Progenitor cell of endocrine pancreas (in vitro differentiated cells): ENCODE measurements at regions not wholly inside any gene's neighbourhood (a gene's known extent, or its start where the extent isn't known, plus 50 kb on each side); places are given as distances from the start of the nearest gene placed in this dataset.

Experiments used
- DNase-seq: peaks from one replicate; pipeline ENCODE4 v3.0.0; 2021; ENCODE audit warnings: low spot score; ENCODE audit not compliant: unreplicated experiment
- H3K27ac Mint-ChIP-seq: 2 replicates; pipeline ENCODE4 v1.8.0; 2021; ENCODE audit warnings: mild to moderate bottlenecking, moderate library complexity, mixed read lengths
- H3K27me3 Mint-ChIP-seq: 2 replicates; pipeline ENCODE4 v1.8.0; 2021; ENCODE audit warnings: mixed read lengths
- H3K36me3 Mint-ChIP-seq: 2 replicates; pipeline ENCODE4 v1.8.0; 2022; ENCODE audit warnings: mixed read lengths; ENCODE audit not compliant: insufficient read depth
- H3K4me1 Mint-ChIP-seq: 2 replicates; pipeline ENCODE4 v1.8.0; 2021; ENCODE audit warnings: low read depth, mixed read lengths
- H3K4me3 Mint-ChIP-seq: 2 replicates; pipeline ENCODE4 v1.8.0; 2021; ENCODE audit warnings: low read depth, mild to moderate bottlenecking, moderate library complexity, mixed read lengths
- H3K9me3 Mint-ChIP-seq: 2 replicates; pipeline ENCODE4 v1.8.0; 2021; ENCODE audit warnings: low read depth, mixed read lengths
- CTCF ChIP-seq: fragments of 200-600 bp; sonication (generic); IDR thresholded peaks from one replicate; pipeline ENCODE4 v1.5.0; 2021; ENCODE audit warnings: antibody characterized with exemption, mild to moderate bottlenecking; ENCODE audit not compliant: unreplicated experiment

GRCh38 chr6:1544603-1545002 lies 65.1 kb upstream of the FOXC1 start:
- Mint-ChIP-seq H3K9me3 (no peaks in the 10 kb centered on the region), H3K27me3 (no peaks in the 10 kb centered on the region), H3K4me3 (no peak overlapping the region), H3K4me1 (peaks cover 6% of the 10 kb centered on the region), H3K36me3 (no peaks in the 10 kb centered on the region), H3K27ac (no peak overlapping the region)
- no peak for TF ChIP-seq CTCF
- DNase-seq: no peak

GRCh38 chr6:1545654-1546053 lies 64.1 kb upstream of the FOXC1 start:
- no peaks in the 10 kb centered on the region for H3K36me3 Mint-ChIP-seq
- H3K4me1 Mint-ChIP-seq: peaks cover 4% of the 10 kb centered on the region
- H3K9me3 Mint-ChIP-seq: no peaks in the 10 kb centered on the region
- no peak overlapping the region for H3K27ac Mint-ChIP-seq
- H3K4me3 Mint-ChIP-seq: no peak overlapping the region
- no peaks in the 10 kb centered on the region for H3K27me3 Mint-ChIP-seq
- TF ChIP-seq CTCF: no peak
- no peak for DNase-seq

GRCh38 chr6:1547785-1548184 lies 61.9 kb upstream of the FOXC1 start:
- Mint-ChIP-seq H3K4me1 (no peaks in the 10 kb centered on the region), H3K36me3 (no peaks in the 10 kb centered on the region), H3K27me3 (no peaks in the 10 kb centered on the region), H3K27ac (no peak overlapping the region), H3K4me3 (no peak overlapping the region), H3K9me3 (no peaks in the 10 kb centered on the region)
- TF ChIP-seq CTCF: no peak
- DNase-seq: no peak

GRCh38 chr6:1551249-1551648 lies 58.5 kb upstream of the FOXC1 start:
- no peaks in the 10 kb centered on the region for H3K9me3 Mint-ChIP-seq
- no peak overlapping the region for H3K4me3 Mint-ChIP-seq
- no peak for DNase-seq
- no peak overlapping the region for H3K27ac Mint-ChIP-seq
- no peak for TF ChIP-seq CTCF
- H3K4me1 Mint-ChIP-seq: no peaks in the 10 kb centered on the region
- H3K27me3 Mint-ChIP-seq: no peaks in the 10 kb centered on the region
- H3K36me3 Mint-ChIP-seq: no peaks in the 10 kb centered on the region

- Mint-ChIP-seq H3K4me1 (peaks cover 2% of the 10 kb centered on the region), H3K36me3 (no peaks in the 10 kb centered on the region), H3K27me3 (peaks cover 2% of the 10 kb centered on the region), H3K27ac (no peak overlapping the region), H3K4me3 (no peak overlapping the region), H3K9me3 (peaks cover 2% of the 10 kb centered on the region)
- TF ChIP-seq CTCF: peak; percentile 27
- DNase-seq: no peak
Observed at GRCh38 chr6:1552296-1552761, 57.4 kb upstream of the FOXC1 start.
